Glomerular visceral epithelial cell (primary cell): ENCODE measurements at regions not wholly inside any gene's neighbourhood (a gene's known extent, or its start where the extent isn't known, plus 50 kb on each side); places are given as distances from the start of the nearest gene placed in this dataset.
"Not testable (repeated sequence)": the region's sequence is repeated elsewhere in the genome, so short reads cannot be mapped to it uniquely, and the experiment has no call there.

Source experiments
- DNase-seq: peaks from one replicate; pipeline ENCODE4 v3.0.0-alpha.2; 2016; ENCODE audit errors: extremely low spot score

DNA sequence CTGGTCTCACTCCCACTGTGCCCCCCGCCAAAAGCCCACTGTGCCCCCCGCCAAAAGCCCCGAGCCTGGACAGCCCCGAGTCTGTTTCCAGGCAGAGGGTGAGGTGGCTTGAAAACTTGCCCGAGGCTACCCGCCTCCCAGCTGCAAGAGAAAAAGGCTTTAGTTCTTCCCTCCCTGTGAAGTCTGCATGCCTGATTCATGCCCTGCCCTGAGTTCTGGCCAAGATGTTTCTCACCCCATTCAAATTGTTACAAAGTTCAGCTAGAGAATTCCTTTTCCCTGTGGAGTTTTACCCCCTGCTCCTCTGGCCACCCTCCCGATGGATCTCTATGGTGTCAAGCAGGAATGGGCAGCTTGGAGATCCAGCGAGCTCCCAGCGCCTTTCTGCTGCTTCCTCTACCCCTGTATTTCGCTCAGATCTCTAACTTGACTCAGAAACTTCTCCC is 298.8 kb upstream of the MAP3K7 start:
- DNase-seq = no peak

DNA sequence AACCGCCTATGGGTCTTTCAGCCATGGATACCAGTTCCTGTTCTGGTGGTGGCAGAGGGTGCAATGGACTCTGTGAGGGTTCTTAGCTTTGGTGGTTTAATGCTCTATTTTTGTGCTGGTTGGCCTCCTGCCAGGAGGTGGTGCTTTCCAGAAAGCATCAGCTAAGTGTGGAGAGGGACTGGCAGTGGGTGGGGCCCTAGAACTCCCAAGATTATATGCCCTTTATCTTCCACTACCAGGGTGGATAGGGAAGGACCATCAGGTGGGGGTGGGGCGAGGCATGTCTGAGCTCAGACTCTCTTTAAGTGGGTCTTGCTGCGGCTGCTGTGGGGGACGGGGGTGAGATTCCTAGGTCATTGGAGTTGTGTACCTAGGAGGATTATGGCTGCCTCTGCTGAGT is 298.3 kb upstream of the MAP3K7 start:
- not testable (repeated sequence) for DNase-seq

DNA sequence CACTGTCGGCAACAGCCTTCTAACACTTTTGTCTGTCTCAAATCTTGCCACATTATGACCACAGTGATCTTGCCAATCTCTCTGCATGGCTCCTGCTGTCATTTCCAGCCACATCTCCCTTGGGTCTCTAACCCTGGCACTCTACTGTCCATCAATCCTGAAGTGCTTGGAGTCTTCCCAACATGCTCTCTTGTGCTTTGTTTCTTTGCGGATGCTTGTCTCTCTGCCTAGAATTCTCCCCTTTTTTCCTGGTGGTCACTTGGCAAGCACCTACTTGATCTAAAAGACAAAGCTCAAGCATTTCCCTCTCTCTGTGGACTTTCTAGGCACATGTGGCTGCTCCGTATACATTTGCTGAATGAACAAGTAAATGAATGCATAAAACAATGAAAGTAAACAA is 290.7 kb upstream of the MAP3K7 start:
- no peak for DNase-seq

DNA sequence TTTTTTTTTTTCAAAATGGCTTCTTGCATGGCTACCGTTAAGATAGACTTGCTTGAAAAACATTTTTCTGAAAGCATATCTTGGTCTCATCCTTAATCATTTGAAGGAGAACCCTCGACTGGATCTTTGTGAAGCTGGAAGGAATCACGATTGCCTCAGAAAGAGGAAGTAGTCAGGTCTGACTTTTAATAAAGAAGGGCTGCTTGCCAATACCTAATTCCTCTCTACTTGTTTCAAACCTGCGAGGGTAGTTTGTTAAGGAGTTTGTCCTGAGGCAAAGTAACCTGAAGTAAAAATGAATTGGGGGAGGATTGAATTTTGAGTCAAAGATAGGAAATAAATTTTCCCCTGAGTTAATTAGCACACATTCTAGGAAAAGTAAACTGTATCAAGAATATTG is 288.1 kb upstream of the MAP3K7 start:
- DNase-seq = no peak

DNA sequence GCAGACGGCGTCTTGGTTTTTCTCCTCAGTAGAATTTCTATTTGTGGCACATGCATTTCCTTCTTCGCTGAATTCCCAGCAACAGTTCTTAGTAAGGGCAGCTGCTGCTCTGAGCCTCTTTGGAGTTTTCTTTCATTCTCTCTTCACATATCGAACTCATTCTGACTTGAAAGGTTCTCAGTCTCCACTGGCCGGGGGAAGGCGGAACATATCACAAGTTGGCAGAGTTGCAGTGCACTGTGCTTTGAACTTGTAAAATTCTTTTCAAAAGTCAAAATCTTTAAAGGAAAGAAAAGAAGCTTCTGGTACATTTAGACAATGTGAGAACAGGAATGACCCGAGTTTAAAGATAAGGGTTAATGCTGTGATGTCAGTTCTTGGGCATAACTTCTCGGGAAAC is 286.1 kb upstream of the MAP3K7 start:
- DNase-seq = no peak

DNA sequence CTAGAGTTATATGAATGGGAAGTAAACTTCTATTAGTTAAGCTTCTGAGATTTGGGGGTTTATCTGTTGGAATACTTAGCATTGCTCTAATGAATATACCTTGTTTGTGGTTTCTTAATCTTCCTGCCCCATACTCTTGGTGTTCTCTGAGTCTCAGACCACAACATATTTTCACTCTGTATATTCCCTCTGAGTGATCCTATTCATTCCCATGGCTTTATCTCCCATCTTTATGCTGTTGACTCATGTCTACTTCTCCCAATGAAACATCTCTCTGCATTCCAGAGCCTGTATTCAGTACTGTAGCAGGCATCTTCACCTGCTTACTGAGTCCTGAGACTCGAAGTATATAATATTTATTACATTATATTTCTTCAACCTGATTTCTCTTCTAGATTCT is 283.7 kb upstream of the MAP3K7 start:
- DNase-seq = no peak

DNA sequence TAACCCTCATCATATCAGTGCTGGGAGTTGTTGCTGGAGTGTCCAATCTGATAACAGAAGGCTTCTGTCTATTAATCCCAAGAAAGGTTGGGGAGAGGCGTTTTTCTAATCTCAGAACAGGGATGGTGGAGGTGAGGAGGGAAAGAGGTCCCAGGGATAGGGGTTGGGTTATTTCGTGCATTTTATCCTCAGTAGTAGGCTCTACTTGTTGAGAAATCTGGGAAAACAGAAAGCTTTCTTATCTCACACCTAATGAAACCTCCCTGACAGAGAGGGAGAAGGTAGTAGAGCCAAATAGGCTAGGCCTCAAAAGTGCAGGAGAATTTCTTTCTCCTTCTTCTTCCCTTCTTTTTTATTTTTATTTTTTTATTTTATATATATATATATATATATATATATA is 281.8 kb upstream of the MAP3K7 start:
- no peak for DNase-seq

DNA sequence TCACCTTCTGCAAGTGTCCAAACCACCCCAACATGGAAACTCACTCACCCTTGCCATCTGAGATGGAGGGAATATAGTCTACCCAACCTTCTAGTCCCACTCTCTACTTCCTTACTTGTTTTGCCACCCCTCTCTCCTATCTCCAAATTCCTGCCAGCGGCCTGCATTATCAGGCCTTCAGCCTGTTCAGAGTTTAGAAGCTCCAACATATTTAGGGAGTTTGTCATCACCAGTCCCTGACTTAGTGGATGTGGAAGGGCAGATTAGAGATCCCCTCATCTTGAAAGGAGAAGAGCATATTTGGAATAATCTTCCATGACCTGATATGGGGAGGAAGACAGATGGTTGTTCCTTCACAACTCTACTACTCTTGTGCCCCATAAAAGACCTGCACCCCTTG is 281.4 kb upstream of the MAP3K7 start:
- DNase-seq = no peak

DNA sequence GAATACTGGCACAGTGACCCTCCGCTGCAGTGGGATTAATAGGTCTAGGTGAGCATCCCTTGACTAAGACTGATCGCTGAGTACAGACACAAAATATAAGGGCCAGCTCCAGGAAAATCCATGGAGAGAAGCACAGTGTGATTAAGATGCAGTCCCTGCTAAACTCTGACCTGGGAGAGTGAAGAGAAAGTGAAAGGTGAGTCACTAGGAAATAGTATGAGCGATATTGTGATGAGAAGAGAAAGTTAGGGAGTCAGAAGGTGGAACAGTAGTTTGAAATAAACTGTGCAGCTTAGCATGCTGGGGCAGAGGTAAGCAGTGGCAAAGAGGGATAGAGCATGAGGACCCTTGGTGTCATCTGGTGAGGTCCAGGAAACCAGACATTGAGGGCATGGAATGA is 278.6 kb upstream of the MAP3K7 start:
- DNase-seq = no peak

DNA sequence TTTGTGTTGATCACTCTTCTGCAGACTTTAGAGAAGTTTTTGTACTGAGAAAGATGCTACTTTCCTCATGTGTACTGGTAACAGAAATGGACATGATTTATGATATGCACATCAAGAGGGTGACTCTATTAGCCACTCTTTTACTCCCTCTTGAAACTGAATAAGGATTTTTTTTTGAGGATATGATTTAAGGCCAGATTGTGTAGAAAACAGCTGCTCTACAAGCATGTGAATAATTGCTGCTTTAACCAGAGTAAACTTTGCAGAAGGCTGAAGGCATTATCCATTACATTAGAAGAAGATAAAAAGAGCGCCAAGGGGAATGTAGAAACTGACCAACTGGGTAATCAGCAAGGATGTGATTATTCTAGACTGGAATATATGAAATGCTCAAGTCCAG is 276.2 kb upstream of the MAP3K7 start:
- no peak for DNase-seq

DNA sequence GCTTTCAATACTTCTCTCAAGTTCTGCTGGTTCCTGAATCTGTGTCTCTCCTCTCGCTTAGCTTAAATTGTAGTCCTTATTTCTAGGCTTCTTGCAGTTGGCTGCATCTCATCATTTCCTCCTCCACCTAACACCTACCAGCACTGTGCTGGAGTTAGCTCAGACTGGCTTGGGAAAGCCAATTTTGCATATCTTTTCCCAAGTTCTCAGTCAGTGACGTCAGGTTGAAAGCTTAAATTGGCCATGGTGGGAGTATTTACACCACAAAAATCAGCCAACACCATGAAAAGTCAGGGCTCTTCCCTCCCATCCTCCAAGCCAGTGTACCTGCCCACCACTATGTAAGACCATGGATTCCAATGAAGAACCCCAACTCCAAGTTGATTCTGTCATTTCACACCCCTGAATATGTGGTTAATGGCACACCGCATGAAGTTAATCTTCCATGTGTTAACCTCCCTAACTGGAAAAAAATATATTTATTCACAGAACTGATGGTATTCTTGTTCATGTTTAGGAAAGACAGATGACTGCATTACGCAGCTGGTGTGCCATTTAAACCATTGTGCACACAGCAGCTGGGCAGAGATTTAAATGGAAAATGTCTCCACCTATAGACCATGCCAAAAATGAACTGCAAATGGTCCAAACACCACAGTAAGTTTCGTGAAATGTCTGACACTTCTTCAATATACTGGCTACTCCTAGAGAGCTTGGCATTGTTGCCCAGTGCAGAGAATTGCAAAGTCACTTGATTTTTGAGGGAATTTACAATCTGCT is 274.1 kb upstream of the MAP3K7 start:
- DNase-seq = no peak

DNA sequence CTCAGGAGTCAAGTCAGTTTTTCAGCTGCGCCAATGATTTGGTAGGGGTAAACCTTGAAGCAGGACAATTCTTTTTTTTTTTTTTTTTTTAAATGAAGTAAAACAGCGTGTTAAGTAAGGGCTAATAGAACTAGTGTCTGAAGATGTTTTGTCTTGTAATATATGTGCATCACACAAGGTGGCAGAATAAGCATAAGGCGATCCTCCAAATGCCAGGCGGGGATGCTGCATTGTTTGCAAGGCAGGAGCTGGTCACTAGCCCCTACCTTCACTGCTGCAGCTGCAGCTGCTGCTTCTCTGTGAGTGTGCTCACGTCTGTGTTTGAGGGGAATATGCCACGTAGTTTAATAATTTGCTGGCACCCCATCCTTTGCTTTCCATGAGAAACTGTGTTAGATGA is 272.7 kb upstream of the MAP3K7 start:
- DNase-seq = no peak

DNA sequence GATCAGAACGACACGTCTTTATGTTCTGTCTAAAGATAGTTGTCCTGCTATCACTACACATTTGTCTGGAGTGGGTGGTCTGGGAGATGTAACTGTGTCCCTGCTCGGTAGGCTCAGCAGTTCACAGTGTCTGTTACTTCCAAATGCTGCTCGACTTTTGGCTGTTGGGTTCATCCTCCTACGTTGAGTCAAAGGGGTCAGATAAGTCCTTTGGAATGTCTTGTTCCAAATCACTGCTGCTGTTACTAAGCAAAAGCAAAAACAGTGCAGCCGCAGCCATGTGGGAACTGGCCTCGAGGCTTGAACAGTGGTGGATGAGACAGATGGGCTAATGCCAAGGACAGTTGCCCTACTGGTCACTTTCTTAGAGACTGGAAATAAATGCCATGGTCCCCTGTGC is 272.2 kb upstream of the MAP3K7 start:
- no peak for DNase-seq

DNA sequence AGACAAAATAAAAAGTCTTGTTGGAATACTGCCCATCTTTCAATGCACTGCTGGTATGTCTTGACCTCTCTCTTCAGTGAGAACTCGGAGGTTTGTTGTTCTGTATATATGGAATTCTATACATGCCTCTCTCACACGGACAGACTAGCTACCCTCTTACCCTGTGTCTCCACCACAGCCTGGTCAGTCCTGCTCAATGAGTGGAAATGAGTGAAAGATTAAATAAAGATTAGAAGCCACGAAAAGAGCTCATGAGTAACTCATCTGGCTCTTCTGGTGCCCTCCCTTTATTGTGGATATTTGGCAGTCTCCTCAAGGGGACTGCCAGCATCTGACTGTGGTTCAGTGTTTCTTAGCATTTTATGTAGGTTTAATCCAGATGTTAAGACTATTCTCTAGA is 262.8 kb upstream of the MAP3K7 start:
- DNase-seq = no peak

DNA sequence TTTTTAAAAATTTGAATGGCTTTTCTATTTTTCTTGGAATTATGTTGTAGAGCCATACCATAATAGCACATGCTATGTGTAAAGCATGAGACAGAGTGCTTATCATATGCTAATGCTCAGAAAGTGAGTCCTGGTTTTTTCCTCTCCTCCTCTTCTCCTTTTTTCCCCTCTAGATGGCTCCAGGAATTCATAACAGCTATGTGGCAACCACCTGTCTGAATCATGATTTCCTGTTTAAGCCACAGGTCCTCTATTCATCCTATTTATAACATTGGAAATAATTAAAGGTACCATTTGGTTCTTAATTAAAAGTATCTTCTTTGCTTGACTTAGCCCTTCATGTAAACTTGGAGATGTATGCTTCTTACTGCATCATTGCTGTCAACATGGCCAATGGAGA is 260.0 kb upstream of the MAP3K7 start:
- DNase-seq = peak; percentile 8

DNA sequence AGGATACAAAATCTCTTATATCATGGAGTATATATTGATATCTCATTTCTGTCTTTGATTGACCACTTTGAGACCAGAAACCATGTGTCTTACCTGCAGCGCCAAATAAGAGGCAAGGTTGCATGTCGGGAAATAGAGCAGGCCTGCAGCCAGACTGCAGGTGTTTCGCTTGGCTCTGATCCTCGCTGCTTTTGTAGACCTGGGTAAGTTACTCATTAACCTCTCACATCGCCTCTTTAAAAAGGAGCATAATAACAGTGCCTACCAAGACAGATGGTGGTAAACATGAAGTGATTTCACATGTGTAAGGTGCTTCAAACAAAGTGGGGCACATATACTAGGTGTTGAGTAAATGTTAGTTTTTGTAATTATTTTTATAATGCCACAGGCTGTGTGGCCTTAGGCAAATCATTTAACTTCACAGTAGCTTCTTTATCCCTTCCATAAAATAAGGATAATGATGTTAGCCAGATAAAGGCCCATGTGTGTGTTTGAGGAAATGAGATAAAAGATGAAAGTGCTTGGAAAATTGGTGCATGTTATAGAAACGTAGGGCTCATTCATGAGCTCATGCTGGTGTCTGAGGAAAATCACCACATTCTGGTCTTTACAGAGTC is 248.8 kb upstream of the MAP3K7 start:
- no peak for DNase-seq

DNA sequence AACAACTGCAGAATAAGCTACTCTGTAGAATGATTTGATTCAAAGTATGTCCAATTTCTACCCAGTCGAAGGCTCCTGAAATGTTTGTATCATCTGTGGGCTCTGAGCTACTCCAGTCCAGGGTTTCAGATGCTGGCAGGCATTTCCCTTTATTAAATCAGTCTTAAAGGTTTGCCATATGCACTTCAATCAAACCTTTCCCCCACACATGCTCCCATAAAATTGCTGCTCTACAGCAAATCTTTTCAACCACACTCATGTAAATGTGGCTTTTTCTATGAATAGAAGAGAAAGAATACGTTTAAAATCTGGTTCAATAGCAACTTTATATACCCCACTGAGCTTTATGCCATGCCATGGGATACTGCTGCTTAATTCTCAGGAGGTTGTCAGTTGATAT is 242.4 kb upstream of the MAP3K7 start:
- DNase-seq = no peak

DNA sequence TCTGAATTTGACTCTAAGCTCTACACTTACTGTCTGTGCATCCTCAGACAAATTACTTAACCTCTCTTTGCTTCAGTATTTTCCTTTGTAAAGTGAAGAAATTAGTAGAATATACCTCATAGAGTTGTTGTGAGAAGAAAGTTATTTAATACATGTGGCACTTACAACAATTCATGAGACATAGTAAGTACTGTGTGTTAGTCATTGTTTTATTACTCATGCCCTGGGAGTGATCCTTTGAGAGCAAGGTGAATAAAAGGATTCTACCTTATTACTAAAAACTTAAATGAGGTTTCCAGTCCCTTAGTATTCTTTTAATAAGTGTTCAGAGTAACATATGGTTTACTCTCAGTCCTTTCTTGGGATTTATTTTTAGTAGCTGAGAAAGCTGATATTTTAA is 233.6 kb upstream of the MAP3K7 start:
- DNase-seq = no peak

DNA sequence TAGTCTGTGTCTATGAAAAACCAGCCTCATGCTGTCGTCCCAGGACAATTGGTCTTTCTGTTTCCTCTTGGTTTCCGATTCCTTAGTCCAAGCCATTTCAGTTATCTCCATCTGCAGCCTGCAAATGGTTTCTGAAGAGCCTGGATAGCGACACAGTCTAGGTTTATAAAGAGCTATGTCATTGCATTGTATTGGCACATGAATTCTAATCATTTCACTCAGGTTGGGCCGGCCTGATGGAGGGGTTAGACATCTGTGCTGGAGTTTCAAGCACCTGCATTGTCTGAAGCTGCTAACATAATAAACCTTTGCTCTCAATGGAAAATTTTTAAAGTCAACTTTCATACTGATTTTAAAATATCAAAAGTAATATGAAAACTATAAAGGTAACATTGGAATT is 232.6 kb upstream of the MAP3K7 start:
- DNase-seq = no peak

DNA sequence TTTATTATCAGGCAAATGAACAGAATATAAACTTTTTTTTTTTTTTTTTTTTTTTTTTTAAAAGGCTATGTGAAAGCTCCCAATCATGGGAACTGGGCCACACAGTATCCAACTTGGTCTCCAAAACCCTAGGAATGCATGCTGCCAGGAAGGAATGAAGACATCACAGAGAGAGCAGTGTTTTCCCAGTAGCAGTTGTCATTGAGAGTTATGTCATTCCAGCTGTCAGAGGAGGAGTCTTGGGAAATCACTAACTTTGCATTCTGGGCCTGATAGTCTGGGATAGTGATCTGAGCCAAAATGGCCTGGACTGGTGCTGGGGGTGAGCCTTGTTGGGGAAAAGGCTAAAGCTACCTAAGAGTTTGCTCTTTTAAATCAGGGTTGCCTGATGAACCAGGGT is 231.3 kb upstream of the MAP3K7 start:
- no peak for DNase-seq

DNA sequence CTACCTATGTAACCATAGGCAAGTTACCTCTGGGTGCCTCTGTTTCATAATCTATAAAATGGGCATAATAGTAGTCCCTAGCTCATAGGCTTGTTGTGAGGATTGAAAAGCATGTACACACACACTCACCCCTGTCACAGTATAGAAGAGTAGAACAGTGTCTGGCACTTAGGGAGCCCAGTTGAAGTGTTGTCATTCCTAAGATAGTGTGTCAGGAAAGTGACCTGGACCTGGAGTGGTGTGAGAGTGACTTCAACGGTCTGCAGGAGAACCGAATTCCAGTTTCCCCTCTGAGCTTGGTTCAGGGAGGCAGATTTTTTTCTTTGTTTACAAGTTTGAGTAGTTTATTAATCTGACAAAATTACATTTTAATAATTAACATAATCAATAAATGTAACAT is 229.9 kb upstream of the MAP3K7 start:
- DNase-seq = no peak

DNA sequence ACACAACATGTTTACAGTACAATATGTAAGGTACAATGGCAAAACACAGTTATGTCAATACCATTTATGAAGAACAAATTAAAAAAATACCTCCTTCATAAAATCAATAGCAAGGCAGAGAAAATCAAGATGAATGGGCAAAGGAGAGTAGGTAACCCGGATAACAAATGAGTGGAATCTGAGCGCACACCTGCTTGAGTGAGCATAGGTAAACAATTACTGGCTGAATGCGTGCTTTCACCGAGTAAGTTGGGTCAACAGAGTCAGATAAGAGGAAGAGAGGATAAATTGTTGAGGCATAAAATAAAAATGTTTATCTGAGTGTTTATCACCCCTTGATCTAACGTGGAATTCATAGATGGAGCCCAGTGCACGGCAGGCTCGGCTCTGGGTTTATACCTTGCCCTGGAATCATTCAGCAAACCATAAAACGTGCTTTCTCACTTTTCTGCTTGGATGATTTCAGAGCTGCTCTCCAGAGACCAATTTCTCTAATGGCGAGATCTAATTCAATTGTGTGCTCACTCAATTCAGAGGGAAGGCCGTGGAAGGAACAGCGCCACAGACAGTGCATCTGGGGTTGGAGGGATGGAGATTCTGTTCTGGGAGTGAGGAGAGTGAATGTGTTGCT is 224.8 kb upstream of the MAP3K7 start:
- DNase-seq = no peak

DNA sequence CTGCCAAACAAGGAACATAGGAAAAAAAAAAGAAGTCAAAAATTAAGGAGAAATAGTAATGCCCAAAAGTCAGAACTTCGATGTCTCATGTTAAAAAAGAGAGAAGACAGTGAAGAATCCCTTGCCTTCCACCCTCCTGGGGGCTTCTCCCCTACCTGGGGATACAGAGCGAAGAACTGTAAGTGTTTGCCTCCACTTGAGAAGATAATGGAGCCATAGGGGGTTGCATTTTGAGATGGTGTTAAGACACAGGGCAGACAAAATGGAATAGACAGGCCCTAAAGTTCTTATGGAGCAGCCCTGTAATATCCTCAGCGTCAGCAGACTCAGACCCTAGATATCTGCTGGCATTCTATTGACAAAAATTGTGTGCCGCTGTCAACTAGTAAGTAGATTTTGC is 222.2 kb upstream of the MAP3K7 start:
- DNase-seq = no peak
